ENCODE measurements at regions not wholly inside any gene's neighbourhood (a gene's known extent, or its start where the extent isn't known, plus 50 kb on each side); places are given as distances from the start of the nearest gene placed in this dataset.

GRCh38 chr1:198939956-198940355 is 301.1 kb downstream of the PTPRC start:
- TF ChIP-seq CTCF (IDR thresholded peaks at IDR 0.05) (no peak), POLR2AphosphoS5 (IDR thresholded peaks at IDR 0.05; ENCODE audit: low read depth, low read length) (no peak), REST (IDR thresholded peaks at IDR 0.05; ENCODE audit: insufficient read depth in 1 of 2, low read depth in 2 of 2, low read length in 1 of 2) (no peak), TCF7L2 (IDR thresholded peaks at IDR 0.05; ENCODE audit: low read depth, low read length) (no peak), SIN3A (IDR thresholded peaks at IDR 0.05; ENCODE audit: borderline replicate concordance, insufficient read depth, low read depth, low read length) (no peak)
